ENCODE measurements at regions not wholly inside any gene's neighbourhood (a gene's known extent, or its start where the extent isn't known, plus 50 kb on each side); places are given as distances from the start of the nearest gene placed in this dataset.

GRCh38 chr5:68444048-68444447 lies 228.5 kb downstream of the PIK3R1 start:
- ATAC-seq (ENCODE audit: low read depth) (no peak), DNase-seq (no peak)
- peaks cover 4% of the 10 kb centered on the region for H3K27me3 Mint-ChIP-seq
- no peaks in the 10 kb centered on the region for H3K36me3 ChIP-seq (replicated peaks in 1 of 2; ENCODE audit: control extremely low read depth in 1 of 2, control insufficient read depth in 1 of 2, extremely low read depth in 1 of 2, insufficient read depth in 2 of 2, low read length in 1 of 2)
- no peak for TF ChIP-seq EZH2 (IDR thresholded peaks at IDR 0.05; ENCODE audit: borderline replicate concordance, insufficient read depth, low read depth, low read length, poor library complexity, severe bottlenecking)
- no peak for TF ChIP-seq CTCF (IDR thresholded peaks at IDR 0.05)
- no peak overlapping the region for H3K4me3 Mint-ChIP-seq
- H3K4me1 Mint-ChIP-seq: no peaks in the 10 kb centered on the region
- no peaks in the 10 kb centered on the region for H3K9me3 ChIP-seq (ENCODE audit: control extremely low read depth in 1 of 3, control insufficient read depth in 2 of 3, insufficient read depth in 1 of 3, low read length in 2 of 3)
- H3K4me1 ChIP-seq (ENCODE audit: control insufficient read depth in 2 of 2, insufficient read depth in 2 of 2, low read length in 2 of 2): no peaks in the 10 kb centered on the region
- intact Hi-C loops (cut with micrococcal nuclease): no loop called here
- no peaks in the 10 kb centered on the region for H3K9me3 Mint-ChIP-seq (ENCODE audit: insufficient read depth)
- no peak overlapping the region for H3K9ac ChIP-seq (ENCODE audit: low read length)
- CTCF ChIA-PET: no interaction called here
- no peak overlapping the region for H3K4me2 ChIP-seq (replicated peaks; ENCODE audit: low read depth, low read length, poor library complexity, severe bottlenecking)
- H3K27ac Mint-ChIP-seq: no peak overlapping the region
- WGBS (ENCODE audit: insufficient coverage): no CpG with 5 or more reads among the region's 1 CpG
- no peaks in the 10 kb centered on the region for H3K79me2 ChIP-seq (ENCODE audit: control insufficient read depth, insufficient read depth, low read length)
- no peak overlapping the region for H3K27ac ChIP-seq (ENCODE audit: low read length in 2 of 2)
- no peaks in the 10 kb centered on the region for H3K27me3 ChIP-seq (replicated peaks in 1 of 4; ENCODE audit: control extremely low read depth in 1 of 4, control insufficient read depth in 3 of 4, insufficient read depth in 4 of 4, low read length in 3 of 4)
- no peaks in the 10 kb centered on the region for H4K20me1 ChIP-seq (ENCODE audit: control insufficient read depth, insufficient read depth, low read length, poor library complexity, severe bottlenecking)
- POLR2A ChIA-PET: no interaction called here
- no peak overlapping the region for H3K4me3 ChIP-seq (ENCODE audit: control extremely low read depth in 1 of 5, extremely low read depth in 1 of 5, insufficient read depth in 1 of 5, low read depth in 2 of 5, low read length in 4 of 5)
- H2AFZ ChIP-seq (ENCODE audit: insufficient read depth, low read depth, low read length, poor library complexity, severe bottlenecking): no peak overlapping the region

- H3K4me1 Mint-ChIP-seq: no peaks in the 10 kb centered on the region
- no peak overlapping the region for H3K4me3 ChIP-seq (ENCODE audit: control extremely low read depth in 1 of 5, extremely low read depth in 1 of 5, insufficient read depth in 1 of 5, low read depth in 2 of 5, low read length in 4 of 5)
- H3K4me2 ChIP-seq (replicated peaks; ENCODE audit: low read depth, low read length, poor library complexity, severe bottlenecking): no peak overlapping the region
- no peak overlapping the region for H3K4me3 Mint-ChIP-seq
- no peaks in the 10 kb centered on the region for H4K20me1 ChIP-seq (ENCODE audit: control insufficient read depth, insufficient read depth, low read length, poor library complexity, severe bottlenecking)
- H3K9me3 Mint-ChIP-seq (ENCODE audit: insufficient read depth): no peaks in the 10 kb centered on the region
- DNase-seq: no peak
- H3K4me1 ChIP-seq (ENCODE audit: control insufficient read depth in 2 of 2, insufficient read depth in 2 of 2, low read length in 2 of 2): no peaks in the 10 kb centered on the region
- no peaks in the 10 kb centered on the region for H3K79me2 ChIP-seq (ENCODE audit: control insufficient read depth, insufficient read depth, low read length)
- no peaks in the 10 kb centered on the region for H3K27me3 ChIP-seq (replicated peaks in 1 of 4; ENCODE audit: control extremely low read depth in 1 of 4, control insufficient read depth in 3 of 4, insufficient read depth in 4 of 4, low read length in 3 of 4)
- ATAC-seq (ENCODE audit: low read depth): no peak
- H3K9ac ChIP-seq (ENCODE audit: low read length): no peak overlapping the region
- H2AFZ ChIP-seq (ENCODE audit: insufficient read depth, low read depth, low read length, poor library complexity, severe bottlenecking): no peak overlapping the region
- peaks cover 4% of the 10 kb centered on the region for H3K27me3 Mint-ChIP-seq
- WGBS (ENCODE audit: insufficient coverage): no CpG with 5 or more reads among the region's 5 CpGs
- TF ChIP-seq CTCF (IDR thresholded peaks at IDR 0.05) (no peak), EZH2 (IDR thresholded peaks at IDR 0.05; ENCODE audit: borderline replicate concordance, insufficient read depth, low read depth, low read length, poor library complexity, severe bottlenecking) (no peak)
- no peak overlapping the region for H3K27ac Mint-ChIP-seq
- ChIA-PET POLR2A (no interaction called here), CTCF (no interaction called here)
- no peaks in the 10 kb centered on the region for H3K9me3 ChIP-seq (ENCODE audit: control extremely low read depth in 1 of 3, control insufficient read depth in 2 of 3, insufficient read depth in 1 of 3, low read length in 2 of 3)
- intact Hi-C loops (cut with micrococcal nuclease): no loop called here
- no peaks in the 10 kb centered on the region for H3K36me3 ChIP-seq (replicated peaks in 1 of 2; ENCODE audit: control extremely low read depth in 1 of 2, control insufficient read depth in 1 of 2, extremely low read depth in 1 of 2, insufficient read depth in 2 of 2, low read length in 1 of 2)
- no peak overlapping the region for H3K27ac ChIP-seq (ENCODE audit: low read length in 2 of 2)
These were observed 229.3 kb downstream of the PIK3R1 start for GRCh38 chr5:68444833-68445232.
